ENCODE measurements at regions not wholly inside any gene's neighbourhood (a gene's known extent, or its start where the extent isn't known, plus 50 kb on each side); places are given as distances from the start of the nearest gene placed in this dataset.

DNA sequence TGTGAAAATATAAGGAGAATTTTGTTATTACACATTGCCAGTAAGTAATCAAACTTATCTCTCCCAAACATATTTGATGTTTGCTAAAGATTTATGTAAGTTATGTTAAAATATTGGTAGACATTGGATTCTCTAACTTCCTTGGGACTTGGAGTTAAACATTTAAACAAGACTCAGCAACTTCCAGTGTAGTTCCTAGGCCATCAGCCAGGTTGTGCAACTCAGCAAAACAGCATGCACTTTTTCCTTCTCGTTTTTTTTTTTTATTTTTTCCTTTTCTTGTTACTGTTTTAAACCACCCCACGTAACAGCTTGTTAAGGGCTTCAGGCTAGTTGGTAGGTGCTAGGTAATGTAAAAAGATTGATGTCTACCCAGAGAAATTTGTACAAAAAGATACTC, 510.4 kb downstream of the ANKRD50 start:
- no peak for DNase-seq

GRCh38 chr4:124203613-124204238, 508.8 kb downstream of the ANKRD50 start:
- DNase-seq: no peak

GRCh38 chr4:124206779-124207605, 505.5 kb downstream of the ANKRD50 start:
- no peak for DNase-seq

DNA sequence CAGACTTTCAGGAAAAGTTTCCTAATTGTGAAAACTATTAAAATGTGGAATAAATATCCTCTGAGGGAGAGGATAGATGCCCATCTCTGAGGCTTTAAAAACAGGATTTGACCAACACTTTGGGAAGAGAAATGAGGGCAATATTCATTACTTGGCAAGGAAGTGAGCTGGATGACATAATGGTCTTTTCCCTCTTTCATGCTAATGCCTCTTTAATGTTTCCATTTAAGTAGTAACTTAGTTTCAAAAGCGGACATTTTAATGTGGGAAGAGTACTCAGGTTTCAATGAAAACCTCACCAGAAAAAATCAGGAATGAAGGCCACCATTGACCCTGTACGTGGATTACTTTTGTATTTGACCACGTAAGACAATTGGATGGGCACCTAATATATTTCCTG, 503.3 kb downstream of the ANKRD50 start:
- no peak for DNase-seq

DNA sequence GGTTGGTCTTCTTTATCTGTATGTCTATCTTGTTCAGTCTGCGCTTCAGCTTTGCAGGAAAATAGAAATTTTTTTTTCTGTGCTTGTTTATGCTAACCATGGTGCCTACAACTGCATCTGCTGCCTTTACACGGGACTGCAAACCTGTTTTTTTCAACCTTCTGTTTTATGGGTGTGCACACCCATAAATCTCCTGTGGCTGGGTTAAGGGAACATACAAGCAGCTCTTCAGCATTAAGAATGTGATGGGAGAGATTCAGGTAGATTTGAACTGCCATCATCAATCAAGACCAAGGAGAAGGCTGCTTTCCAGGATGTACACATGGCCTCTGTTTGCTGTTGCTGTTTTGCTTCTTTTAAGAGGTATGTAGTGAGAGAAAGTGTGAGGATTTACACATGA, 502.9 kb downstream of the ANKRD50 start:
- DNase-seq: no peak

- no peak for DNase-seq
These were observed 501.8 kb downstream of the ANKRD50 start for GRCh38 chr4:124210746-124211145.

GRCh38 chr4:124212815-124213630, 499.5 kb downstream of the ANKRD50 start:
- no peak for DNase-seq

DNA sequence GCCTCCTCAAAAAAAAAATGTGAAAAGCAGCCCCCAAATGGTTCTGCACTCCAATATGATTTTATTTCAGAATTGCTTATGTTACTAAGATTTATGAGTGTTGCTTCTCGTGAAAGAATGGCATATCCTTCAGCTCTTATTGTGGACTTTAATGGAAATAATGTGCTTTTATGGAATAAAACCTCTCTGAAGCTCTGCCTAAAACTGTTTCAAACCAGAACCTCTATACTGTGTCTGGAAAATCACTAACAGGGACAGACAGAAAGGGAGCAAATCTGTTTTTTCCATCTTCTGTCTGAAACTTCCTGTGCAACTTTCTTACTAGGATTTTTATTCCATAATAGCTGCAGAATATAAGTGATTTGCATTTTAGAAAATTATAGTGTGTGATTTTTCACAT, 493.1 kb downstream of the ANKRD50 start:
- no peak for DNase-seq

- DNase-seq: no peak
These were observed 488.3 kb downstream of the ANKRD50 start for GRCh38 chr4:124224256-124224655.

DNA sequence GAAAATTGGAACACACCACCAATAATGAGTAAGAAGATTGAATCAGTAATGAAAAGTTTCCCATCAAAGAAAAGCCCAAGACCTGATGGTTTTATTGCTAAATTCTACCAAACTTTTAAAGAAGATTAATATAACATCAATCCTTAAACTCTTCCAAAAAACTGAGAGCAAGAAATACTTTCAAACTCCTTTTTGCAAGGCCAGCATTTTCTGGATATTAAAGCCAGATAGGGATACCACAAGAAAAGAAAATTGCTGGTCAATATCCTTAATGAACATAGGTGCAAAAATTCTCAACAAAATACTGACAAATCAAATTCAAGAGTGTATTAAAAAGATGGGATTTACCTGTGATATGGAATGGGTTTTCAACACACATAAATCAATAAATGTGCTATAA, 484.6 kb downstream of the ANKRD50 start:
- no peak for DNase-seq

DNA sequence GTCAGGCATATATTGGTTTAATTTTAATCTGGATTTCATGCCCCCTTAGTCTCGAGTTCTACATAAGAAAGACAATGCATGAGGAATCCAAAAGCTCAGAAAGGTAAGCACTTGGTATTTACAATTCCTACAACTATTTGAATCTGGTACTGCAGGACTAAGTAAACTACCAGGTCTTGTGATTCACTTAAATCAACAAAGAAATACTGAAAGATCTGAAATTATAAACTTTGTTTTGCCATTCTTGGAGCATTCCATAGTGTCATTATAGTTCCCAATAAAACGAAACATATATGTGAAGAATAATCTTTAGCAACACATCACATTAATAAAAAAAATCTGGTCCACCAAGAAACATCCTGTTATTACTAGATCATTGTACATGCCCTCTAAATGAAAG, 482.3 kb downstream of the ANKRD50 start:
- DNase-seq: no peak

- DNase-seq: no peak
These were observed 477.8 kb downstream of the ANKRD50 start for GRCh38 chr4:124234771-124235170.

DNA sequence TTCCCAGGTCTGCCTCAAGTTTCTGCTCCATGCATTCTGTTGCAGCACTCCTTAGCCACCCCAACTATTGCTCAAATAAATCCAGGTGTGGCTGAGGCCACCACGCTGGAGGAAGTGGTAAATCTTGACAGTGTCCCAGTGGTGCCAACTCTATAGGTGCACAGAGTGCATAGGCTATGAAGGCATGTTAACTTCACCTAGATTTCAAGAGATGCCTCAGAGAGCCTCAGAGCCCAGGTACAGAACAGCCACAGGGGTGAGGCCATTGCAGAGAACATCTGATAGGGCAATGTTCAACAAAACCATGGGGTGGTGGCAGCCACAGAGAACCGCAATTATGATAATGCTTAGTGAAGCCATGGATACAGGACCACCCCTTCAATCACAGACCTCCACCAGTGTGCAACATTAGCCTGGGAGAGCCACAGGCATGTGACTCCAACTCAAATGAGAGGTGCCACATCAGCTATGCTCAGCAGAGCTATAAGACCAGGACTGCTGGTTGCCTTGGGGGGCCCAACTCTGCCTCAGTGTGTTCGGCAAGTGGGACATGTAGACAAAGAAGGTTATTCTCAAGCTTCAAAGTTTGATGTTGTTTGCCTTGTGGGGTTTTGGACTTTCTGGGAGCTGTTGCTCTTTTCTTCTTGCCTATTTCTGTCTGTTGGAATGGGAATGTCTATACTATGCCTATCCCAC, 468.7 kb downstream of the ANKRD50 start:
- no peak for DNase-seq

DNA sequence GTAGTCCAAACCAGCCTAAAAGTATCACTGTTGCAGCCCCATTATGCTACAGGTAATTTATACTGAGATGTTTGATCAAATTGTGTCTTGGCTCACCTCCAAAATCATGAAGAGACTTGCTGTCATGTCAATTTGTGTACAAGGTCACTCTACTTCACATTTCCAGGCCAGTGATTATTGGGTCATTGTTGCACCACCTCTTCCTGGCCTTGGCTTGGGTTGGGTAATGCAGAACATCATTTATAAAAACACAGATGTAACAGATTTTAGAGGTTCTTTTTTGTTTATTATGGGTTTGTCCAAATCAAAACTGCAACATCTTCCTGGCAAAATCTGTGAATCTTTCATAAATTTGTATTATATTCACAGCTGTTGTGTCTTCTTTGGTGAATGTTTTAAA, 459.5 kb downstream of the ANKRD50 start:
- no peak for DNase-seq

GRCh38 chr4:124262211-124263179, 450.0 kb downstream of the ANKRD50 start:
- peak; percentile 34 for DNase-seq

DNA sequence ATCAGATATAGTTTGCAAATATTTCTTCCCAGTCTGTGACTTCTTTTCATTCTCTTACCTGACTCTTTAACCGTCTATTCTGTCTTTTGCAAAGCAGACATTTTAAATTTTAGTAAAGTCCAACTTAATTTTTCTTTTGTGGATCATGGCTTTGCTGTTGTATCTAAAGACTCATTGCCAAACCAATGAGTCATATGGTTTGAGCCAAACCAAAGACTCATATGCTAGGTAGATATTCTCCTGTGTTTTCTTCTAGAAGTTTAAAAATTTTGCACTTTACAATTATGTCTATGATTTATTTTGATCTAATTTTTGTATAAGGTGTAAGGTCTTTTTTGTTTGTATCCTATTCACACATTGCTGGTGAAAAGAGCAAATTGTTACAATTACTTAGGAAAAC, 446.8 kb downstream of the ANKRD50 start:
- no peak for DNase-seq

GRCh38 chr4:124266721-124267120, 445.8 kb downstream of the ANKRD50 start:
- no peak for DNase-seq

GRCh38 chr4:124276461-124276860, 436.1 kb downstream of the ANKRD50 start:
- DNase-seq: no peak

GRCh38 chr4:124277691-124278090, 434.8 kb downstream of the ANKRD50 start:
- DNase-seq: no peak

- no peak for DNase-seq
These were observed 434.1 kb downstream of the ANKRD50 start for GRCh38 chr4:124278477-124278876.

DNA sequence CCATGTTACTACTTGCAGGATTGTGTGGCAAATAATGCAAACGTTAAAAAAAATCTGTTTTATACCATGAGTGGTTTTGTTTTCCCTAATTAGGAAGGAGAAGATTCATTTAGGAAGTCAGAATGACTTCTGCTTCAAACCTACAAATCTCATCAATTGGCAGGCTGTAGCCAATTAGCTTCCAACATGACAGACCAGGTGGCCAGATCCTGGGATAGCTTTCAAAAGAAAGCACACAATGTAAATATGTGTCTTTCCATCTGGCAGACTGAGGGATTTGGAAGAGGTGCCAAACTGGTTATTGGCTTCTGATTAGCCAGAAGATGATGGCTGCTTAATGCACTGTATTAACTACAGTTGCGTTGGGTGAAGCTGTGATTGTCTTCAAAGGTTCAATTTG, 432.8 kb downstream of the ANKRD50 start:
- DNase-seq: no peak

Data from CD4-positive, alpha-beta T cell treated with Interleukin-21 for 1 hour (primary cell).